ENCODE measurements at regions not wholly inside any gene's neighbourhood (a gene's known extent, or its start where the extent isn't known, plus 50 kb on each side); places are given as distances from the start of the nearest gene placed in this dataset.

DNA sequence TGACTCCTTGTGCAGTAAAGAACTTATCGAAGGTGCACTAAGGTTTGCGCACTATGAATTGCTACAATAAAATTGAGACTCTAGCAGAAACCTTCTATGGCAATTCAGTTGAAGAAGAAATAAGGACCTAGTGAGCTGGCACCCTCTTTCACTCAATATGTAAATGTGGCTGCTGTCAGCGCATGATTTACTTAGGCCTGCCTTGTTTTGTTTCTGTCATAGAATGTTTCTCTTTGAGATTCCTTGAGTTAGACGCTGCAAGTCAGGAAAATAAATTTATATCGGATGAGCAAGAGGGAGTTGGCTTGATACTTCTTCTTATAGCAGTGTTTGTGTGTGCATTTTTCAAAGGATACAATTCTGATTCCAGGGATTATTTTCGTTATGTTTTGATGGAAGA is 322.1 kb downstream of the BLID start:
- TF ChIP-seq EZH2phosphoT487 (conservative IDR thresholded peaks at IDR 0.05; ENCODE audit: low read length), result no peak
- TF ChIP-seq, protein P1, sequence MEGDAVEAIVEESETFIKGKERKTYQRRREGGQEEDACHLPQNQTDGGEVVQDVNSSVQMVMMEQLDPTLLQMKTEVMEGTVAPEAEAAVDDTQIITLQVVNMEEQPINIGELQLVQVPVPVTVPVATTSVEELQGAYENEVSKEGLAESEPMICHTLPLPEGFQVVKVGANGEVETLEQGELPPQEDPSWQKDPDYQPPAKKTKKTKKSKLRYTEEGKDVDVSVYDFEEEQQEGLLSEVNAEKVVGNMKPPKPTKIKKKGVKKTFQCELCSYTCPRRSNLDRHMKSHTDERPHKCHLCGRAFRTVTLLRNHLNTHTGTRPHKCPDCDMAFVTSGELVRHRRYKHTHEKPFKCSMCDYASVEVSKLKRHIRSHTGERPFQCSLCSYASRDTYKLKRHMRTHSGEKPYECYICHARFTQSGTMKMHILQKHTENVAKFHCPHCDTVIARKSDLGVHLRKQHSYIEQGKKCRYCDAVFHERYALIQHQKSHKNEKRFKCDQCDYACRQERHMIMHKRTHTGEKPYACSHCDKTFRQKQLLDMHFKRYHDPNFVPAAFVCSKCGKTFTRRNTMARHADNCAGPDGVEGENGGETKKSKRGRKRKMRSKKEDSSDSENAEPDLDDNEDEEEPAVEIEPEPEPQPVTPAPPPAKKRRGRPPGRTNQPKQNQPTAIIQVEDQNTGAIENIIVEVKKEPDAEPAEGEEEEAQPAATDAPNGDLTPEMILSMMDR (IDR thresholded peaks at IDR 0.05; ENCODE audit: insufficient read depth, low read length, poor library complexity, severe bottlenecking), result no peak
- Histone ChIP-seq H3K4me3 (ENCODE audit: insufficient read depth, low read length, poor library complexity, severe bottlenecking) (no peak overlapping the region), H3K36me3 (ENCODE audit: low read length) (no peaks in the 10 kb centered on the region), H3K9me3 (ENCODE audit: insufficient read depth, low read length) (no peaks in the 10 kb centered on the region), H4K20me1 (ENCODE audit: low read depth, low read length) (no peaks in the 10 kb centered on the region), H3K9ac (ENCODE audit: low read length) (no peak overlapping the region), H3K27me3 (ENCODE audit: low read length) (no peaks in the 10 kb centered on the region), H3K79me2 (ENCODE audit: insufficient read depth, low read length) (no peaks in the 10 kb centered on the region), H3K4me2 (ENCODE audit: low read depth, low read length, poor library complexity, severe bottlenecking) (no peak overlapping the region), H2AFZ (ENCODE audit: low read depth, low read length, severe bottlenecking) (no peak overlapping the region), H3K27ac (ENCODE audit: low read depth, low read length) (no peak overlapping the region), H3K9me2 (replicated peaks; ENCODE audit: insufficient read depth, low read length) (no peaks in the 10 kb centered on the region), H3F3A (ENCODE audit: insufficient read depth) (no peaks in the 10 kb centered on the region)

- Histone ChIP-seq H3K4me2 (ENCODE audit: low read depth, low read length, poor library complexity, severe bottlenecking) (no peak overlapping the region), H3K9me2 (replicated peaks; ENCODE audit: insufficient read depth, low read length) (no peaks in the 10 kb centered on the region), H3K9me3 (ENCODE audit: insufficient read depth, low read length) (no peaks in the 10 kb centered on the region), H3K36me3 (ENCODE audit: low read length) (no peaks in the 10 kb centered on the region), H3K79me2 (ENCODE audit: insufficient read depth, low read length) (no peaks in the 10 kb centered on the region), H4K20me1 (ENCODE audit: low read depth, low read length) (no peaks in the 10 kb centered on the region), H3K27me3 (ENCODE audit: low read length) (no peaks in the 10 kb centered on the region), H3F3A (ENCODE audit: insufficient read depth) (no peaks in the 10 kb centered on the region), H3K4me3 (ENCODE audit: insufficient read depth, low read length, poor library complexity, severe bottlenecking) (no peak overlapping the region), H2AFZ (ENCODE audit: low read depth, low read length, severe bottlenecking) (no peak overlapping the region), H3K9ac (ENCODE audit: low read length) (no peak overlapping the region), H3K27ac (ENCODE audit: low read depth, low read length) (no peak overlapping the region)
- TF ChIP-seq, protein P1 (IDR thresholded peaks at IDR 0.05; ENCODE audit: insufficient read depth, low read length, poor library complexity, severe bottlenecking), result no peak
- TF ChIP-seq EZH2phosphoT487 (conservative IDR thresholded peaks at IDR 0.05; ENCODE audit: low read length), result no peak
Measured at GRCh38 chr11:121793291-121793690, 322.7 kb downstream of the BLID start.

DNA sequence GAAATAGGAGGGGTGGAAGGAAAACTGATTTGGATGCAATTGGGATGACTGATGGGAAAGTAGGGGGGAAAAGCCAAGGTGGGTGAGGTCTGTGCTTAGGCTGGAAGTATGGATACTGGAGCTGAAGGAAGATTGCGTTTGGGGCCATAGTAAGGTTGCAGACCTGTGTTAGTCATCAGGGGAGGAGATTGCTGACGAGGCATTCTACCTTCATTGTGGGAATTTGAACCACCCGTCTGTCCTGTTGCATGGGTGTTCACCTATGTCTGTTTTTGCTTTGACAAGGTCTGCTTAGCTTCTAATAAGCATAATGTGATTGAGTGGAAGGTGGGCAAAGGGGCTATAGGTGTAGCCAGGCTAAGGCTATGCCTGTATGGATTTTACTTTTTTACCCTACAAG is 323.8 kb downstream of the BLID start:
- Histone ChIP-seq H3K9me2 (replicated peaks; ENCODE audit: insufficient read depth, low read length) (no peaks in the 10 kb centered on the region), H2AFZ (ENCODE audit: low read depth, low read length, severe bottlenecking) (no peak overlapping the region), H3K27ac (ENCODE audit: low read depth, low read length) (no peak overlapping the region), H3K4me2 (ENCODE audit: low read depth, low read length, poor library complexity, severe bottlenecking) (no peak overlapping the region), H4K20me1 (ENCODE audit: low read depth, low read length) (no peaks in the 10 kb centered on the region), H3K36me3 (ENCODE audit: low read length) (no peaks in the 10 kb centered on the region), H3F3A (ENCODE audit: insufficient read depth) (no peaks in the 10 kb centered on the region), H3K27me3 (ENCODE audit: low read length) (no peaks in the 10 kb centered on the region), H3K4me3 (ENCODE audit: insufficient read depth, low read length, poor library complexity, severe bottlenecking) (no peak overlapping the region), H3K9ac (ENCODE audit: low read length) (no peak overlapping the region), H3K9me3 (ENCODE audit: insufficient read depth, low read length) (no peaks in the 10 kb centered on the region), H3K79me2 (ENCODE audit: insufficient read depth, low read length) (no peaks in the 10 kb centered on the region)
- TF ChIP-seq, protein P1 (IDR thresholded peaks at IDR 0.05; ENCODE audit: insufficient read depth, low read length, poor library complexity, severe bottlenecking), result no peak
- no peak for TF ChIP-seq EZH2phosphoT487 (conservative IDR thresholded peaks at IDR 0.05; ENCODE audit: low read length)

All from SU-DHL-6 (cell line).